ENCODE measurements at regions not wholly inside any gene's neighbourhood (a gene's known extent, or its start where the extent isn't known, plus 50 kb on each side); places are given as distances from the start of the nearest gene placed in this dataset.

DNA sequence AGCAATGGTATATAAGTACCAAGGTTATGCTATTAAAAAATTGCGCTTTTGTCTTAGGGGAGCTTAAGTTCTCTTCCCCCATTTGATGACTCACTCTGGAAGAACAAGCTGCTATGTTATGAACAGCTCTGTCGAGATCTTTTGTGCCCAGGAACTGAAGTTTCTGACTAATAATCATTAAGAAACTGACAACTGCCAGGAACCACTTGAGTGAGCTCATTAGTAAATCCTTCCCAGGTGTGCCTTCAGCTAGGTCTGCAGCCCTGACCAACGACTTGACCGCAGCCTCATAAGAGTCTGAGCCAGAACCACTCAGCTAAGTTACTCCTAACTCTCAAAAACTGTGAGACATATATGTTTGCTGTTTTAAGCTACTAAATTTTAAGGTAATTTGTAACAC lies 147.8 kb downstream of the SLITRK6 start:
- TF ChIP-seq, protein P1, sequence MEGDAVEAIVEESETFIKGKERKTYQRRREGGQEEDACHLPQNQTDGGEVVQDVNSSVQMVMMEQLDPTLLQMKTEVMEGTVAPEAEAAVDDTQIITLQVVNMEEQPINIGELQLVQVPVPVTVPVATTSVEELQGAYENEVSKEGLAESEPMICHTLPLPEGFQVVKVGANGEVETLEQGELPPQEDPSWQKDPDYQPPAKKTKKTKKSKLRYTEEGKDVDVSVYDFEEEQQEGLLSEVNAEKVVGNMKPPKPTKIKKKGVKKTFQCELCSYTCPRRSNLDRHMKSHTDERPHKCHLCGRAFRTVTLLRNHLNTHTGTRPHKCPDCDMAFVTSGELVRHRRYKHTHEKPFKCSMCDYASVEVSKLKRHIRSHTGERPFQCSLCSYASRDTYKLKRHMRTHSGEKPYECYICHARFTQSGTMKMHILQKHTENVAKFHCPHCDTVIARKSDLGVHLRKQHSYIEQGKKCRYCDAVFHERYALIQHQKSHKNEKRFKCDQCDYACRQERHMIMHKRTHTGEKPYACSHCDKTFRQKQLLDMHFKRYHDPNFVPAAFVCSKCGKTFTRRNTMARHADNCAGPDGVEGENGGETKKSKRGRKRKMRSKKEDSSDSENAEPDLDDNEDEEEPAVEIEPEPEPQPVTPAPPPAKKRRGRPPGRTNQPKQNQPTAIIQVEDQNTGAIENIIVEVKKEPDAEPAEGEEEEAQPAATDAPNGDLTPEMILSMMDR (conservative IDR thresholded peaks at IDR 0.05) = no peak
- no peak for TF ChIP-seq ZFX (IDR thresholded peaks at IDR 0.05)
